ENCODE measurements at regions not wholly inside any gene's neighbourhood (a gene's known extent, or its start where the extent isn't known, plus 50 kb on each side); places are given as distances from the start of the nearest gene placed in this dataset.

DNA sequence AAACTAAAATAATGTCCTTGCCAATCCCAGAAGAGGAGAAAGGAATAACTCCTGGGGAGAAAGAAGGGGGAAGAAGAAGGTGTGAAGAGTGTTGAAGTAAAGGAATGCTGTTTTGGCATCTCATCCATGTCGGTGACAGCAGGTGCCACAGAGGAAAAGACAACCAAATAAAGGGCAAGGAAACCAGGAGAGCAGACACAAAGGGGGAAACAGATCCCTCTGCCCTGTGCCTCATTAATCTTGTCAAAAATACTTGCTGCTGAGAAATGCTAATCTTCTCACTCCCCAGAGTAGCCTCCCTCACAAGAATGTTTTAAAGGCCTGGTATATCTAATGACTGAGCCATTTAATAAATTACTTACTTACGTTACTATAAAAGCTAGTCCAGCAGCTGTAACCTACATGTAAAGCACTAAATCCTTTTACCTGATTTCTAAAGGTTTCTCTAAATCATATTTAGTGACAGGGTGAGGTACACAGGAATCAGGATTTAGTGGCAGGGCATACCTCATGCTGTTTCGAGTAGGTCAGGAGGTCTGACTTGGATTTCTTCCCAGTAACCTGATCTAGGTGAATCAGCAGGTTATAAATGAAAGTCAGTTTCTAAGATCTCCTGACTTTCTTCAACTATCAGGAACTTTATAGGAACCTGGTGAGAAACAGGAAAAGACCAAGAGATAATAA lies 377.1 kb downstream of the CENPW start (continued):
- TF ChIP-seq, protein P1, sequence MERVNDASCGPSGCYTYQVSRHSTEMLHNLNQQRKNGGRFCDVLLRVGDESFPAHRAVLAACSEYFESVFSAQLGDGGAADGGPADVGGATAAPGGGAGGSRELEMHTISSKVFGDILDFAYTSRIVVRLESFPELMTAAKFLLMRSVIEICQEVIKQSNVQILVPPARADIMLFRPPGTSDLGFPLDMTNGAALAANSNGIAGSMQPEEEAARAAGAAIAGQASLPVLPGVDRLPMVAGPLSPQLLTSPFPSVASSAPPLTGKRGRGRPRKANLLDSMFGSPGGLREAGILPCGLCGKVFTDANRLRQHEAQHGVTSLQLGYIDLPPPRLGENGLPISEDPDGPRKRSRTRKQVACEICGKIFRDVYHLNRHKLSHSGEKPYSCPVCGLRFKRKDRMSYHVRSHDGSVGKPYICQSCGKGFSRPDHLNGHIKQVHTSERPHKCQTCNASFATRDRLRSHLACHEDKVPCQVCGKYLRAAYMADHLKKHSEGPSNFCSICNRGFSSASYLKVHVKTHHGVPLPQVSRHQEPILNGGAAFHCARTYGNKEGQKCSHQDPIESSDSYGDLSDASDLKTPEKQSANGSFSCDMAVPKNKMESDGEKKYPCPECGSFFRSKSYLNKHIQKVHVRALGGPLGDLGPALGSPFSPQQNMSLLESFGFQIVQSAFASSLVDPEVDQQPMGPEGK (tag by site-specific recombination; IDR thresholded peaks at IDR 0.05), result no peak
- TF ChIP-seq SP2 (tag by site-specific recombination; IDR thresholded peaks at IDR 0.05), result no peak
- TF ChIP-seq ZSCAN30 (tag by site-specific recombination; IDR thresholded peaks at IDR 0.05), result no peak
- no peak for TF ChIP-seq BCL11B (tag by site-specific recombination; IDR thresholded peaks at IDR 0.05; ENCODE audit: low read depth)
- no peak for TF ChIP-seq ZNF596 (tag by site-specific recombination; IDR thresholded peaks at IDR 0.05)
- TF ChIP-seq, protein P2, sequence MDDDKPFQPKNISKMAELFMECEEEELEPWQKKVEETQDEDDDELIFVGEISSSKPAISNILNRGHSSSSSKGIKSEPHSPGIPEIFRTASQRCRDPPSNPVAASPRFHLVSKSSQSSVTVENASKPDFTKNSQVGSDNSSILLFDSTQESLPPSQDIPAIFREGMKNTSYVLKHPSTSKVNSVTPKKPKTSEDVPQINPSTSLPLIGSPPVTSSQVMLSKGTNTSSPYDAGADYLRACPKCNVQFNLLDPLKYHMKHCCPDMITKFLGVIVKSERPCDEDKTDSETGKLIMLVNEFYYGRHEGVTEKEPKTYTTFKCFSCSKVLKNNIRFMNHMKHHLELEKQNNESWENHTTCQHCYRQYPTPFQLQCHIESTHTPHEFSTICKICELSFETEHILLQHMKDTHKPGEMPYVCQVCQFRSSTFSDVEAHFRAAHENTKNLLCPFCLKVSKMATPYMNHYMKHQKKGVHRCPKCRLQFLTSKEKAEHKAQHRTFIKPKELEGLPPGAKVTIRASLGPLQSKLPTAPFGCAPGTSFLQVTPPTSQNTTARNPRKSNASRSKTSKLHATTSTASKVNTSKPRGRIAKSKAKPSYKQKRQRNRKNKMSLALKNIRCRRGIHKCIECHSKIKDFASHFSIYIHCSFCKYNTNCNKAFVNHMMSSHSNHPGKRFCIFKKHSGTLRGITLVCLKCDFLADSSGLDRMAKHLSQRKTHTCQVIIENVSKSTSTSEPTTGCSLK (tag by site-specific recombination; IDR thresholded peaks at IDR 0.05), result no peak
- no peak for TF ChIP-seq ZNF221 (tag by site-specific recombination; IDR thresholded peaks at IDR 0.05; ENCODE audit: borderline replicate concordance)
- TF ChIP-seq ZNF433 (tag by site-specific recombination; IDR thresholded peaks at IDR 0.05; ENCODE audit: low read depth), result no peak
- TF ChIP-seq SALL2 (tag by site-specific recombination; IDR thresholded peaks at IDR 0.05; ENCODE audit: borderline replicate concordance), result no peak
- TF ChIP-seq, protein P3, sequence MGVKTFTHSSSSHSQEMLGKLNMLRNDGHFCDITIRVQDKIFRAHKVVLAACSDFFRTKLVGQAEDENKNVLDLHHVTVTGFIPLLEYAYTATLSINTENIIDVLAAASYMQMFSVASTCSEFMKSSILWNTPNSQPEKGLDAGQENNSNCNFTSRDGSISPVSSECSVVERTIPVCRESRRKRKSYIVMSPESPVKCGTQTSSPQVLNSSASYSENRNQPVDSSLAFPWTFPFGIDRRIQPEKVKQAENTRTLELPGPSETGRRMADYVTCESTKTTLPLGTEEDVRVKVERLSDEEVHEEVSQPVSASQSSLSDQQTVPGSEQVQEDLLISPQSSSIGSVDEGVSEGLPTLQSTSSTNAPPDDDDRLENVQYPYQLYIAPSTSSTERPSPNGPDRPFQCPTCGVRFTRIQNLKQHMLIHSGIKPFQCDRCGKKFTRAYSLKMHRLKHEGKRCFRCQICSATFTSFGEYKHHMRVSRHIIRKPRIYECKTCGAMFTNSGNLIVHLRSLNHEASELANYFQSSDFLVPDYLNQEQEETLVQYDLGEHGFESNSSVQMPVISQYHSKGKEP (tag by site-specific recombination; IDR thresholded peaks at IDR 0.05), result no peak
- 0 out of 2 replicates have a peak, but pooled peaks have one; percentile 33 for TF ChIP-seq KLF8 (tag by site-specific recombination; IDR thresholded peaks at IDR 0.05)
- no peak for TF ChIP-seq ZNF837 (tag by site-specific recombination; IDR thresholded peaks at IDR 0.05)
- TF ChIP-seq WT1 (tag by site-specific recombination; IDR thresholded peaks at IDR 0.05), result peak; percentile 72
- no peak for TF ChIP-seq ZNF623 (tag by site-specific recombination; IDR thresholded peaks at IDR 0.05)
- no peak for TF ChIP-seq YY1 (tag by site-specific recombination; IDR thresholded peaks at IDR 0.05)
- TF ChIP-seq, protein P4, sequence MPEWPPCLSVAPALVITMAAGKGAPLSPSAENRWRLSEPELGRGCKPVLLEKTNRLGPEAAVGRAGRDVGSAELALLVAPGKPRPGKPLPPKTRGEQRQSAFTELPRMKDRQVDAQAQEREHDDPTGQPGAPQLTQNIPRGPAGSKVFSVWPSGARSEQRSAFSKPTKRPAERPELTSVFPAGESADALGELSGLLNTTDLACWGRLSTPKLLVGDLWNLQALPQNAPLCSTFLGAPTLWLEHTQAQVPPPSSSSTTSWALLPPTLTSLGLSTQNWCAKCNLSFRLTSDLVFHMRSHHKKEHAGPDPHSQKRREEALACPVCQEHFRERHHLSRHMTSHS (tag by site-specific recombination; IDR thresholded peaks at IDR 0.05), result no peak
- TF ChIP-seq ZNF292 (tag by site-specific recombination; IDR thresholded peaks at IDR 0.05; ENCODE audit: borderline replicate concordance, low read depth), result no peak
- peak; percentile 69; the same call in 1 of the 2 replicates for TF ChIP-seq ZBTB20 (tag by site-specific recombination; IDR thresholded peaks at IDR 0.05)
- TF ChIP-seq ZFP37 (tag by site-specific recombination; IDR thresholded peaks at IDR 0.05), result no peak
- no peak for TF ChIP-seq ZNF2 (tag by site-specific recombination; IDR thresholded peaks at IDR 0.05)
- no peak for TF ChIP-seq OVOL3 (tag by site-specific recombination; IDR thresholded peaks at IDR 0.05)
- no peak for TF ChIP-seq ZNF248 (tag by site-specific recombination; IDR thresholded peaks at IDR 0.05)
- no peak for TF ChIP-seq ZNF677 (tag by site-specific recombination; IDR thresholded peaks at IDR 0.05)
- no peak for TF ChIP-seq GLI4 (tag by site-specific recombination; IDR thresholded peaks at IDR 0.05)
- no peak for TF ChIP-seq GLI2 (tag by site-specific recombination; IDR thresholded peaks at IDR 0.05; ENCODE audit: borderline replicate concordance, low read depth)
- TF ChIP-seq ZNF600 (tag by site-specific recombination; IDR thresholded peaks at IDR 0.05), result no peak
- no peak for TF ChIP-seq BCL11A (tag by site-specific recombination; IDR thresholded peaks at IDR 0.05; ENCODE audit: low read depth)
- TF ChIP-seq ZXDB (tag by site-specific recombination; IDR thresholded peaks at IDR 0.05), result no peak
- no peak for TF ChIP-seq ZNF549 (tag by site-specific recombination; IDR thresholded peaks at IDR 0.05)

All from HEK293 (cell line).